GM21576 (cell line): ENCODE measurements at regions not wholly inside any gene's neighbourhood (a gene's known extent, or its start where the extent isn't known, plus 50 kb on each side); places are given as distances from the start of the nearest gene placed in this dataset.
"Not testable (repeated sequence)": the region's sequence is repeated elsewhere in the genome, so short reads cannot be mapped to it uniquely, and the experiment has no call there.

Source experiments
- ATAC-seq: cut with Tn5 transposase; IDR thresholded peaks from one replicate; pipeline ENCODE4 v1.9.1; 2021; ENCODE audit warnings: mild to moderate bottlenecking, moderate library complexity; ENCODE audit not compliant: unreplicated experiment

DNA sequence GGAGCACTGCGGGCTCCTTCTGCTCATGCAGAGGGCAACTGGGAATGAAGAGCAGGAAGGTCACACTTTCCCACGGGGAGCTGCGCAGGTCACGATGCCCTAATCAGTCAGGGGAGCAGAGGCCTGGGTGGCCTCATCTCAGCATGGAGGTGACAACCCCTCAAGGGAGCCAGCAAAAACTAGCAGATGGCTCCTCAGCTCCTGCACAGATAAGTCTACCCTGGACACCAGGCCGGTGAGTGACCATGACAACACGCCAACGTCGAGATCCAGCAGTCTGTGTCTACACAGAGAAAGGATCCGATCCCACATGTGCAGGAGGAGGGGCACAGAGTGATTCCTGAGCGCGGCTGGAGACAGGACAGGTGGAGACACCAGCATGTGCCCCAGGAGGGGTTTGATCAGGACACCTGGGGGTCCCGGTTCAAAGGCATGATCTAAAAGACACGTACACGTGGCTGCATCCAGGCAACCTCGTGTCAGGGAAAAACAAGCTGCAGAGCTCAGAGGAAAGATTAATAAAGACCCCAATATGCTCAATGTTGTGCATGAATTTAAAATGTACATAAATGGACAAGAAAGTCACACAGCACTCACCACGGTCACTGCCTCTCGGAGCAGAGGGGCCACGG is 153.7 kb upstream of the SFSWAP start:
- ATAC-seq: no peak

- ATAC-seq: no peak
These were observed 151.1 kb upstream of the SFSWAP start for GRCh38 chr12:131559517-131560516.

- ATAC-seq: no peak
These were observed 149.8 kb upstream of the SFSWAP start for GRCh38 chr12:131561051-131561450.

DNA sequence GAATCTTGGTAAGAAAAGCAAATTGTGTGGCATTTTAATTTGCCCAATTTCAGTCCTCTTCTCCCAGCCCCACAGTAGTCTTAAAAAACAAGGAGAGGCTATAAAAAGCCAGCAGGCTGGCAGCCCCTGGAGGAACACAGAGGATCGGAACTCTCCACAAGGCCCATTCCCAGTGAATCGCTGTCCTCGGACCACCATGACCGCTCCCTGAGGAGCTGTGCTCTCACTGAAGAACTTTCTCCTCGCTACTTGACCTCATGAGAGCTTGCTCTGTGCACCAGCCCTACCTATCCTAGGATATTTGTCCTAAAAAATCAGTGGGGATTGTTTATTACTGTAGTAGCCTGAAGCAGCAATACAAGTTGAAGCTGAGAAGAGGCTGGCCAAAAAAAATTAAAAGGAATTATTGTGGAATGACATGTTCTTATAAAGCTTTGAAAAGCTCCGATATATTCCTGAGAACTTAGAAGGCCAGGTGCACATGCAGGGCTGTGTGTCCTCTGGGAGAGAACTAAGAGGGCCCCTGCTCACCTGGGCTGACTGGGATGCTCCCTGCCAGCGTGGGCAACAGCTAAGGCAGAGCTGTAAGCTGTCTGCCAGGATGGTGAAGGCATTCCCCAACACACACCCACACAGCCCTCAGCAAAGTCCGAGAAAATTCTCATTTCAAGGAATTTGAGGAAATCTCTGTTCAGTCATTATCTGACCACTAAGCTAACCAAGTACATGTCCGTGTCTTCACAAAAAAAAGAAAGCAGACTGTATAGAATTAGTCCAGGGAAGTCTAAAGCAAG is 148.8 kb upstream of the SFSWAP start:
- ATAC-seq: no peak

DNA sequence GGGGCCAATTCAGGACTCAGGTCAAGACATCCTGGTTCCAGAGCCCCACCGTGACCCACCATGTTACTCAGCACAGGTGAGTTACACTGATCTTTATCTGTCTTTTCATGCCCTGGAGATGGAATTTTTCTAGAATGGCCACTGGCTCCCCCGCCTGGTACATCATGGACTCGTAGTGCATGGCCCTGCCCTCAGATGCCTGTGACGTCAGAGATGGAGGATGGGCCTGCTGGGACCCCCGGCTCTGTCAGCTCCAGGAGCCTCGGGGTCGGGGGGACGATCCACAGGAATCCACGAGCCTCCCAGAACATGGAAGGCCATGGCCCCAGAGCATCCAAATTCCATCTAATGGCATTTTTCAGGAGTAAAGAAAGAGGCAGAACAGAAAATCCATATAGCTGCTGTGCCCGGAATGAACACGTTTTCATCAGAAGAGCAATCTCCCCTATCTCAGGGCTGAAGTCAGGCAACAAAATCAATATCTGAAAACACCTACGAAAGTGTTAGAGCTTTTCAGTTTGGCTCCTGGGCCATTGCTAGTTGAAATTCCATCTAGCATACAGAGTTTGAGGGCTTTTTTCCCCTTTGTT is 146.7 kb upstream of the SFSWAP start:
- not testable (repeated sequence) for ATAC-seq

GRCh38 chr12:131564845-131565244 is 146.0 kb upstream of the SFSWAP start:
- no peak for ATAC-seq

GRCh38 chr12:131565267-131566015 is 145.4 kb upstream of the SFSWAP start:
- no peak for ATAC-seq

- no peak for ATAC-seq
These were observed 142.6 kb upstream of the SFSWAP start for GRCh38 chr12:131568336-131568735.

DNA sequence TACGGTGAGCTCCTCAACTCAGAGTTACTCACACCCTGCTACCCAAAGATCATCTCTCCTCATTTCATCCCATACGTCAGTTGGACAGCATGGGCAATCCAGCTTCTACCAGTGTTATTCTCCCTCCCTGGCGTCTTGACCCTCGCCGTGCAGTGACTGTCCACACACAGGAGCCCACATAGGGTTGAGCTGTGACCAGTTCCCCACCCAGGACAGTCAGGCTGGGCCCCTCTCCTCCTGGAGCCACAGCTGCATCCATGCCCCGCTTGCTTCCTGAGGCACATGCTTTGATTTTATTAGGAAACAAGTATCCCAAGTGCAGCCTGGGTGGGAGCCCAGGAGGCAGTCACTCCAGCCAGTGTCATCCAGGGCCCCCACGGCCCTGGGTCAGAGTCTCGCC is 140.3 kb upstream of the SFSWAP start:
- ATAC-seq: no peak

- no peak for ATAC-seq
These were observed 139.1 kb upstream of the SFSWAP start for GRCh38 chr12:131571827-131572226.

GRCh38 chr12:131572626-131573025 is 138.3 kb upstream of the SFSWAP start:
- ATAC-seq: no peak

- ATAC-seq: no peak
These were observed 137.1 kb upstream of the SFSWAP start for GRCh38 chr12:131573631-131574394.

DNA sequence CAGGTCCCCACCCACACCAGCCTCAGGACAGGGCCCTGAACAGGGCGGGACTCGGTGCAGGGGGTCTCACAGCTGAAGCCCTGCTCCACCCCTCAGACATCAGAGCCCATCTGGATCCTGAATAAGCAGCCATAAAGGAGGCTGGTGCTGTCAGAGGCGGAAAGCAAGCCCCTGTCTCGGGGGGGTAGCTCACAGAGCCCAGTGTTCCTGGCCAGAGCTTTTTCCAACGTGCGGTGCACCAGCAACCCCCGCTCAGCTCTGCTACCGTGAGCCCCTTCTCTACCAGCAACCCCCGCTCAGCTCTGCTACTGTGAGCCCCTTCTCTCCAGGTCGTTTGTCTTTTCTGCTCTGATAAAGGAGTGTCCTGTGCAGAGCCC is 136.5 kb upstream of the SFSWAP start:
- ATAC-seq: no peak

DNA sequence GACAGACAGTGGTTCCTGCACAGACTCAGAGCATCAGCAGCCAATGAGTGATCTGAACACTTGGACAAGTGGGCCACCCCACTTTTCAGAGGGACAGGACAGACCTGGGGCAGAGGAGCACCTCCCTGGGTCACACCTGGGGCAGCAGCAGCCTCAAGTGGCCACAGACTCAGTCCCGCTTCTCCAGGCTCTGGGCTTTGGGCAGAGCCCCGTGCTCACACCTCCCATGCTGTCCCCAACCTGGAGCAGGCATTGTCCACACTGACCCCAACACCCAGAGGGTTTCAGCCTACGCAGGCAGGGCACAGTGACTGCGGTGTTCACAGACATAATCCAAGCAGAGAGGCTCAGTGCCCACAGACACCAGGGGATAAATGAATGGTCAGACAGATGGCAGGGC is 135.5 kb upstream of the SFSWAP start:
- ATAC-seq: no peak

GRCh38 chr12:131576734-131577133 is 134.2 kb upstream of the SFSWAP start:
- ATAC-seq: not testable (repeated sequence)

DNA sequence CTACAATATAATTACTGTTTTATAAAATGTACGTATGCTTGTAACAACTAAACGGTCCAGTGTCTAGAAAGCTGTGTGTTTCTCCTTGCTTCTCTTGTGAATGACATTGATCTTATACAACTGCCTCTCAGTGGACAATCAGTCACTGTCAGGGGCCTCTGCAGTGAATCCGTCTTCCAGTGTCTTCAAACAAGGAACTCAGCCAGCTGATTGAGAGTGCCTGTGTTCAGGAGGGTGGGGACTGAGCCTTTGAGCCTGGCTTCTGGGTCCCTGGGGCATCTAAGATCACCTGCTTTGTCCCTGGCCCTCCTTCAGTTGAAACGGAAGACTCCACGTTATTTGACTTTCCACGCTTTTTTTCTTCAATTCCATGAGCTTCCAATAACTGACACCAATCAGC is 133.1 kb upstream of the SFSWAP start:
- no peak for ATAC-seq

DNA sequence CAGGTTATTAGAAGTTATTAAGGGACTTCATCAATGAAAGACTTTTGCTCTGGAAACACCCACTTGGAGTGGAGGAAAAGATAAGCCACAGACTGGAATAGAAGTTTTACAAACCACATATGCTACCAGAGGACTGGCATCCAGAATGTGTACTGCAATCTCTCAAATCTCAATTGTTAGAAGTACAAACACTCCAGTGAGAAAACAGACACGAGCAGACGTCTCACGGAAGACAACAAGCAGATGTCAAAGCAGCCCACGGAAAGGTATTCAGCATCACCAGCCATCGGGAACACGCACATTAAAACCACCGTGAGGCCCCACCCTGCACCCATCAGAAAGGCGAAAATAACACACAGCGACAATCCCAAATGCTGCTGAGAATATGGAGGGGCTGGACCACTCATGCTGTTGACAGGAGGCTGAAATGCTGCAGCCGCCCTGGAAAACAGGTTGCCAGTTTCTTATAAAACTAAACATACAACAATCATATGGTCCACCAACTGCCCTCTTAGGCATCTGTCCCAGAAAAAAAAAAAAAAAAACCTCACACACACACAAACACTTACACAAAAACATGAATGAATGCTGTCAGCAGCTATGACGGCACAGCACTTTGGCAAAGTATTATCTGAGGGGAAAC is 131.9 kb upstream of the SFSWAP start:
- ATAC-seq: no peak

GRCh38 chr12:131583090-131583712 is 127.7 kb upstream of the SFSWAP start:
- ATAC-seq: no peak

DNA sequence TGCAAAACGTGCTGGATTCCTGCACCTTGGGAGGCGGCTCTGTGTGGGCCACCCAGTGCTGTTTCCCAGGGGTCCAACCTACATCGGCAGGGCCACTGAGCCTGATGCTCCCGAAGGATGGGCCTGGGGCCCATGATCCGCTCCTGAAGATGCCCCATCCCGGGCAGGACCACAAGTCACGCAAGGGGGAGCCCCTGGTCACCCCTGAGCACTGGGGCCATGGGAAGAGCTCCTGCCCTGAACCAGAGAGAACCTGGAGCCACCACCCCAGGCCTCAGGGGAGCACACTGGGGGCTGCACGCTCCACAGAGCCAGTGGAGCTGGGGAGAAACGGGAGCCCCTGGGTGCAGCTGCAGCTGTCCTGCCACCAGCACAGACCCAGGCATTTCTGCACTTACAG is 124.6 kb upstream of the SFSWAP start:
- ATAC-seq: no peak
